Stimulated activated naive CD8-positive, alpha-beta T cell treated with anti-CD3 and anti-CD28 coated beads, Interleukin-15, Interleukin-2, amounts not matched to agents 100 ng/mL and 50 ng/mL, for 24 hours (primary cell): ENCODE measurements at regions not wholly inside any gene's neighbourhood (a gene's known extent, or its start where the extent isn't known, plus 50 kb on each side); places are given as distances from the start of the nearest gene placed in this dataset.

Experiments used
- H3K27ac Mint-ChIP-seq: one replicate; pipeline ENCODE4 v1.8.0; 2021; ENCODE audit warnings: mild to moderate bottlenecking, mixed read lengths
- H3K27me3 Mint-ChIP-seq: one replicate; pipeline ENCODE4 v1.8.0; 2021; ENCODE audit warnings: mixed read lengths
- H3K36me3 Mint-ChIP-seq: one replicate; pipeline ENCODE4 v1.8.0; 2021; ENCODE audit warnings: low read depth, mixed read lengths
- H3K4me1 Mint-ChIP-seq: one replicate; pipeline ENCODE4 v1.8.0; 2021; ENCODE audit warnings: low read depth, mixed read lengths
- H3K4me3 Mint-ChIP-seq: one replicate; pipeline ENCODE4 v1.8.0; 2021; ENCODE audit warnings: mild to moderate bottlenecking, mixed read lengths
- H3K9me3 Mint-ChIP-seq: one replicate; pipeline ENCODE4 v1.8.0; 2021; ENCODE audit warnings: mixed read lengths

DNA sequence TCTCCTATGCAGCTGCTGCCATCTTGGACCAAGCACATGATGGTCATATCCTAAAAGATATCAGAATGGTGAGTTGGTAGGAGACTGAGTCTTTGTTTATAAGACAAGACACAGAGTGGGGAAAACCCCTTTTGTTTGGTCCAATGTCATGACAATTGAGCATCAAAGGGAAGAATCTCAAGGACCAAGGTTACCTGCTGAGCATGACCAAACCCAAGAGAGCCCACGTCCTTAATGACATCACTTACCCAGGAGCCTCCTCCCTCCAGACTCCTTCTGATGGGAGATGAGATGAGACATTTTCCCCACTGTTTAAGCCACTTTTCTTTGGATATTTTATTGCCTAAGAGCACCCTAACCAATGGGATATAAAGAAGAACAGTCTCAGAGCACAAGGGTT, 478.1 kb downstream of the NPIPA7 start:
- Mint-ChIP-seq H3K27me3 (peaks cover 13% of the 10 kb centered on the region), H3K36me3 (no peaks in the 10 kb centered on the region), H3K4me3 (no peak overlapping the region), H3K4me1 (no peaks in the 10 kb centered on the region), H3K9me3 (no peaks in the 10 kb centered on the region), H3K27ac (no peak overlapping the region)

DNA sequence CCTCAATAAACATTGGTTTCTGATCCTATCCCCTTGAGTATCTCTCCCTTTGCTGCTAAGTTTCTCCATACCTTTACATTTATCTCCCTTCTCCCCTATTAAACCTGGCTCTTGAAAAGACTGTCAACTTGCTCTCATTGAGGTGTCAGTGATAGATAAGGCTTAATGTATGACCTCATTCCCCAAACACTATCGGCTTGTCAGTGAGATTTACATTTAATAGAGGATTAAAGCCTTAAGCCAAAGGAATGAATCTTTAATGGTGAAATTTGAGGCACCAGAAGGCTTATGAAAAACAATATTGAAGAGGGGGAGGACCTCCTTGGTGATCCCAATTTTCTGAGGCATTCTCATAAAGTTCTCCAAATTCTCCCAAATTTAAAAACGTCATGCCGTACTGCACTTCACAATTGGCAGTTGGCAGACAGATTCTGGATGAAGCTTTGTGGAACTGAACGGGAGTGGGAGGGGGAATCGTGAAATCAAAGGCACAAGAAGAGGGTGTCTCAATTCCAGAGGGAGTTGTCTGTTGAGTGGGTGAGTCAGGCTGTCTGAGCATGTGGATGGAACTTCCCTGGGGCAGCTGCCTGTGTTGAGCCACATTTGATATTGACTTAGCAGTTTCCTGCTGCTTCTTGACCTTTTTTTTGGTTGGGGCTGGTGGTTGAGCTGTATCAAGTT, 478.8 kb downstream of the NPIPA7 start:
- Mint-ChIP-seq H3K36me3 (no peaks in the 10 kb centered on the region), H3K27me3 (peaks cover 13% of the 10 kb centered on the region), H3K4me1 (no peaks in the 10 kb centered on the region), H3K27ac (no peak overlapping the region), H3K4me3 (no peak overlapping the region), H3K9me3 (no peaks in the 10 kb centered on the region)

DNA sequence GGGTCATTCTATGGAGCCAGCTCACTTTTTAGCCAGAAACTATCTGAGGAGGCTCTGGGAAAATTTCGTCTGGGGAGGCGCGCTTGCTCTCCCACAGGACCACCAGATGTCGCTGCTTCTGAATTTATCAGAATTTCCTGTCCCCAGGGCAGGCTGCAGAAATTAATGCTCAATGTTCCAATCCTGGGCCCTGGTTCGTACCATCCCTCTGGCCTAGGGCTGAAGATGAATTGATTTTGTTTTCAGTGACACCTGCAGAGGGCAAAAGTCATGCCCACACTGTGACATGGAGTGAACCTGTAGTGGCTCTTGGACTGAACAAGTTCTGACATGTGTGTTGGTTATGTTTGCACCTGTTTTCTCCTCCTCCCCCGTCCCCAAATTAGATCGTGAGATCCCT, 482.6 kb downstream of the NPIPA7 start:
- H3K36me3 Mint-ChIP-seq: no peaks in the 10 kb centered on the region
- no peaks in the 10 kb centered on the region for H3K9me3 Mint-ChIP-seq
- H3K27me3 Mint-ChIP-seq: peaks cover 6% of the 10 kb centered on the region
- H3K4me1 Mint-ChIP-seq: no peaks in the 10 kb centered on the region
- H3K4me3 Mint-ChIP-seq: no peak overlapping the region
- no peak overlapping the region for H3K27ac Mint-ChIP-seq

DNA sequence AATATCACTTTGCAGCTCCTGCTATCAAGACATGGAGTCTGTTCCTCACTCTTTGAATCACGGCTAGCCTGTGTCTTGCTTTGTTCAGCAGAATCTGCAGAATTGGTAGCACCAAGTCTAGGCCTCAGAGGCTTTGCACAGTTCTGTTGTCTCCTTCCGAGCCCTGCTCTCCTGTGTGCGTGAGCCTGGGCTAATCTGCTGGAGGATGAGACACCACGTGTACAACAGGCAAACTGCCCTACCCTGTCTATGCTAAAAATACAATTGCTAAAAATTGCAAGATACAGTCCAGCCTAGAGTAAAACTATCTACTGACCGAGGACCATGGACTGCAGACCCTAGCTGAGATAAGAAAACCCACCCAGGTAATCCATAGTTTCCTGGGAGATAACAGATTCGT, 484.7 kb downstream of the NPIPA7 start:
- H3K27ac Mint-ChIP-seq: no peak overlapping the region
- no peak overlapping the region for H3K4me3 Mint-ChIP-seq
- H3K9me3 Mint-ChIP-seq: no peaks in the 10 kb centered on the region
- H3K36me3 Mint-ChIP-seq: no peaks in the 10 kb centered on the region
- no peaks in the 10 kb centered on the region for H3K4me1 Mint-ChIP-seq
- no peaks in the 10 kb centered on the region for H3K27me3 Mint-ChIP-seq

DNA sequence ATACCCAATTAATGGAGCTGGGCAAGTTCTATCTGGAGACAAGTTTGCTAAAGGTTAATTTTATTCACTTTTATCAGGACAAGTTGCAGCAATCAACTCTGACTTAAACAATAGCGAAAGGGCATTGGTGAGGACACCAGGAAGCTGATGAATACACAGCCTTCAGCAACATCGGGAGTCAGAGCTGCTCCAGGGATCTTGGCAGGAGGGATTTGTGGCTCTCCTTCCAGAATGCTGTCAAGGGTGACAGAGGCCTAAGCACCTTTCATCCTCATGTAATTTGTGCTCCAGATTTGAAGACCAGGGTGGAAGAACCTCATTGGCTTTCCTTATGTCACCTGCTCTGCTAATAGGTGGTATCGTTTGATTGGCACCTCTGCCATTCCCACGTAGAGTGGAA, 485.6 kb downstream of the NPIPA7 start:
- no peaks in the 10 kb centered on the region for H3K36me3 Mint-ChIP-seq
- H3K27me3 Mint-ChIP-seq: no peaks in the 10 kb centered on the region
- no peaks in the 10 kb centered on the region for H3K9me3 Mint-ChIP-seq
- no peak overlapping the region for H3K27ac Mint-ChIP-seq
- H3K4me3 Mint-ChIP-seq: no peak overlapping the region
- no peaks in the 10 kb centered on the region for H3K4me1 Mint-ChIP-seq

DNA sequence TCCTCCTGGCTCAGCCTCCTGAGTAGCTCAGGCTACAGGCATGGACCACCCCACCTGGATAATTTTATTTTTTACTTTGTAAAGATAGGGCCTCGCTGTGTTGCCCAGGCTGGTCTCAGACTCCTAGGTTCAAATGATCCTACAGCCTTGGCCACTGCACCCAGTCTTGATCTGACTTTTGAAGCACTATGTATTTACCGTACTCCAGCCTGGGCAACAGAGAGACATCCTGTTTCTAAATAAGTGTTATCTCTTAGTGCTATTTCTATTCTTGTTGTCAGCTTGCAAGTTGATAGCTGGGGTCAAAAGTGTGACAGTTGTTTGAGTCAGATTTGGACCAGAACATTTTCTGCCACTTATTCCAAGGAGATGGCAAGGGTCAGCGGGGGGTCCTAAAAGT, 486.4 kb downstream of the NPIPA7 start:
- no peak overlapping the region for H3K27ac Mint-ChIP-seq
- peaks cover 6% of the 10 kb centered on the region for H3K27me3 Mint-ChIP-seq
- H3K9me3 Mint-ChIP-seq: no peaks in the 10 kb centered on the region
- H3K36me3 Mint-ChIP-seq: no peaks in the 10 kb centered on the region
- no peaks in the 10 kb centered on the region for H3K4me1 Mint-ChIP-seq
- H3K4me3 Mint-ChIP-seq: no peak overlapping the region

DNA sequence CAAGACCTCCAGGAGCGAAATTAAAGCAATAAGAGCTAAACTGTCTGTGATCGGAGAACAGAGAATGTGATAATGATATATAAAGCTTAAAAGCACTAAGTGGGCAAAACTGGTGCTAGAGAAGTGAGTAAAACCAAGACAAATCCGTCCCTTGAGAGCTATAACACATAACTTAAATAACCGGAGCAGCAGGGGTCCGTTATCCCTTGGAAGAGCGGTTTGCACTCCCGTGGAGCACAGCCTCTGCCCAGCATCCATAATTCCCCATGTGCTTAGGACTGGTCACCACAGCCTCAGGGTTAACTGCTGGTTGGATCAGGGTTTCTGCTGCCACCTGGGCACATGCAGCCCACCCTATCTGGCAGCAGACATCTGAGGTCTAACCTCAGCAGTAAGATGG, 489.0 kb downstream of the NPIPA7 start:
- no peak overlapping the region for H3K4me3 Mint-ChIP-seq
- H3K9me3 Mint-ChIP-seq: no peaks in the 10 kb centered on the region
- peaks cover 14% of the 10 kb centered on the region for H3K27me3 Mint-ChIP-seq
- H3K4me1 Mint-ChIP-seq: no peaks in the 10 kb centered on the region
- H3K27ac Mint-ChIP-seq: no peak overlapping the region
- no peaks in the 10 kb centered on the region for H3K36me3 Mint-ChIP-seq

DNA sequence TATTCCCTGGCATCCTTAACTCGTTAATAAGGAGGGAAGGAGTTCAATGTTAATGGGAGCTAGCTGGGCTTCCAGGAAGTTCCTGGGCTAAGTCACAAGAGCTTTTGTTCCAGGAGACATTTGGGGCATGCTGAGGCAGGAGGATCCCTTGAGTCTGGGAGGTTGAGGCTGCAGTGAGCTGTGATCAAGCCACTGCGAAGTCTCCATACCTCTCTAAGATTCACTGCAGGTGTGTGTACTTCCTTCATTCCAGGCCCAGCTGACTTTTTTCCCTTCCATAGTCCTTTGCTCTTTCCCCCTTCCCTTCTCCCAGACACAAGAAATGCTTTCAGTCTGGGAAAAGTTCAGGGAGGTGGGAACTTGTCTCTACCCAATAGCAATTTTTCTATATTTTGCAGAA, 489.8 kb downstream of the NPIPA7 start:
- Mint-ChIP-seq H3K27me3 (peaks cover 14% of the 10 kb centered on the region), H3K4me1 (no peaks in the 10 kb centered on the region), H3K4me3 (no peak overlapping the region), H3K36me3 (no peaks in the 10 kb centered on the region), H3K9me3 (no peaks in the 10 kb centered on the region), H3K27ac (no peak overlapping the region)

DNA sequence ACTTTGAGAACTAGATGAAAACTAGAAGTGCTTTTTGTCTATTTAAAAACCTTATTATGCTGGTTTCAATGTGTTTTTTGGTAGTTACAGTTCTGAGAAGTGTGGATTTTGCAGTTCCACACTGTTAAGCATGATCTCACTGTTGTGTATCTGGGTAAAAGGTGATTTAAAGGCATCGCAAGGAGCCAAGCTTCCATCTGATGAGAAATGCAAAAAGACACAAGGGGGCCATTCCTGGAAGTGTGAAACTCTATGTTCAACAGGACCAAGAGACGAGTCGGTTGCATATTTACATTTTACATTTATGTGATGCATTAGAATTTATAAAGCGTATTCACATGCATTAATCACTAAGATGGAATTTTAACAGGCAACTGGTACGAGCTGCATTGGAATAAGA, 490.8 kb downstream of the NPIPA7 start:
- no peak overlapping the region for H3K27ac Mint-ChIP-seq
- H3K27me3 Mint-ChIP-seq: peaks cover 20% of the 10 kb centered on the region
- H3K9me3 Mint-ChIP-seq: no peaks in the 10 kb centered on the region
- H3K4me3 Mint-ChIP-seq: no peak overlapping the region
- H3K4me1 Mint-ChIP-seq: no peaks in the 10 kb centered on the region
- no peaks in the 10 kb centered on the region for H3K36me3 Mint-ChIP-seq

DNA sequence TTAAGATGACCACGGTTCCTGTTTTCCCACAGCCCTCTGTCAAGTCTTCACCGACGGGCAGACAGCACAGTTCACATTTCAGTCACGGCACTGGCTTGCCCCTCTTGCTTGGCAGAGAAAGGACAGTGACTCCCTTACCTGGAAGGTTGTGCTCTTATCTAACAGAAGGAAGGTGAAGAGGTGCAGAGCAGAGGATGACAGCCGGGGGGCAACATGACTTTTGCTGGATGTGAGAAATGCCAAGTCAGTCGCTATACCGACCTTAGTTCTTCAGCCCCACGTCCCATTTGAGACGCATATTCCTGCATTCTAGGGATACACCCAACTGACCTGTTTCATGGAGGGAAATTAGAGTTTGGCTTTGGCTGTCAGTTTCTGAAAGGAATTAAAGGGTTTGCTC, 492.3 kb downstream of the NPIPA7 start:
- Mint-ChIP-seq H3K9me3 (no peaks in the 10 kb centered on the region), H3K27me3 (peaks cover 20% of the 10 kb centered on the region), H3K27ac (no peak overlapping the region), H3K4me3 (no peak overlapping the region), H3K36me3 (no peaks in the 10 kb centered on the region), H3K4me1 (no peaks in the 10 kb centered on the region)

DNA sequence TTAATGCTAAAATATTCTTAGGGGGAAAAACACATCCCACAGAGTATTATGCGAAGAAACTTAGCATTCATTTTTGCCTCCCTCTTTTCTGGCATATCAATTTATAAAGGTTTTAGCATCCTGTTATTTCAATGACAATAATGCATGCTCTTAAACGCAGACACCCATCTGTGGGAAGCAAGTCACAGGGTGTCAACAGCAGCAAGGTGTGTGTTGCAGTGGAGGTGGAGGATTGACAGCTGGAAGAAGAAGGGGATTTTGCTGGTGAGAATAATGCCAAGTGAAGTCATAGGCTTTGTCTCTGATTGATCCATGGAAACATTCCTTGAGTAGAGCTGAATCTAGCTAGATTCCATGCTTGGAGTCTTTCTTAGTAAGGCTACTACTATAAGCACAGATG, 498.1 kb downstream of the NPIPA7 start:
- peaks cover 21% of the 10 kb centered on the region for H3K27me3 Mint-ChIP-seq
- no peaks in the 10 kb centered on the region for H3K9me3 Mint-ChIP-seq
- no peak overlapping the region for H3K27ac Mint-ChIP-seq
- H3K36me3 Mint-ChIP-seq: no peaks in the 10 kb centered on the region
- H3K4me3 Mint-ChIP-seq: no peak overlapping the region
- no peaks in the 10 kb centered on the region for H3K4me1 Mint-ChIP-seq

DNA sequence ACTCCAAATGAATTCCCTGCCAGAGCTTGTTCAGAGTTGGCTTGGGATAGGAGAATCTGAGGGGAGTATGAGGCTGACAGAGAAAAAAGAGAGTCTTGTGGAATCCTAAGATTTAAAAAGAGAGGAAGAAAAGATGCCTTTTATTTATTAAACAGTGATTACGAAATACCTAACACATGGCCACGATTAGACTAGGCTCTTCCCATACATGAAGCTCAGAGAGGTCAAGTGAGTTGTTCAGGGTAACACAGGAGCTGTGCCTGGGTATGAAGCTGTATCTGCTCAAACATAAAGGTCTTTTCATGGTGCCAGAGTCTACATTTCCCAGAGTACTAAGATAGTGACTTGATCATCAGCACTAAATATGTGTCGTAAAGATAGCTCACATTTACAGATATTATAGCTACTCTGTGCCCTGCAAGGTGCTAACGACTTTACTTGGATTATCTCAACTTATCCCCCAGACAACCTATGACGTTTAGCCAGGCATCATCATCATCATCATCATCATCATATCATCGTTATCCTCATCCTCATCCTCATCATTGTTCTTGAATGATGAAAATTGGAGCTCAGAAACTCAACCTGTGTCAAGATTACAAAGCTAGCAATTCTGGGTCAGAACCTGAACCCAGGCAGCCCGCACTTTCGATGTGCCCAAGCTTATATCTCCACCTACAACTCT, 500.8 kb downstream of the NPIPA7 start:
- no peaks in the 10 kb centered on the region for H3K4me1 Mint-ChIP-seq
- H3K4me3 Mint-ChIP-seq: no peak overlapping the region
- H3K36me3 Mint-ChIP-seq: no peaks in the 10 kb centered on the region
- peaks cover 15% of the 10 kb centered on the region for H3K27me3 Mint-ChIP-seq
- no peaks in the 10 kb centered on the region for H3K9me3 Mint-ChIP-seq
- H3K27ac Mint-ChIP-seq: no peak overlapping the region

DNA sequence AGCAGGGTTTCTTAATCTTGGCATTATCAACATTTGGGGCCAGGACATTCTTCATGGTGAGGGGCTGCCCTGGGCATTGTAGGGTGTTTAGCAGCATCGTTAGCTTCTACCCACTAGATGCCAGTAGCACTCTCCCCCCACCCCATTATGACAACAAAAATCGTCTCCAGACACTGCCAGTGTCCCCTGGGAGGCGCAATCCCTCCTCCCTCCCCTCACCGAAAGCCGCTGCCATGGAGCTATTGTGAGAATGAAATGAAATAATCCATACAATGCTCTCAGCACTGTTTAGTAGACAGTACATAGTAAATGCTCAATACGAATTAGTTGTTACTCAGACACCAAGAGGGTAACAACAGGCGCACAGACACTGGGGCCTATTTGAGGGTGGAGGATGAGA, 502.9 kb downstream of the NPIPA7 start:
- Mint-ChIP-seq H3K36me3 (no peaks in the 10 kb centered on the region), H3K27me3 (peaks cover 15% of the 10 kb centered on the region), H3K4me3 (no peak overlapping the region), H3K27ac (no peak overlapping the region), H3K9me3 (no peaks in the 10 kb centered on the region), H3K4me1 (no peaks in the 10 kb centered on the region)

DNA sequence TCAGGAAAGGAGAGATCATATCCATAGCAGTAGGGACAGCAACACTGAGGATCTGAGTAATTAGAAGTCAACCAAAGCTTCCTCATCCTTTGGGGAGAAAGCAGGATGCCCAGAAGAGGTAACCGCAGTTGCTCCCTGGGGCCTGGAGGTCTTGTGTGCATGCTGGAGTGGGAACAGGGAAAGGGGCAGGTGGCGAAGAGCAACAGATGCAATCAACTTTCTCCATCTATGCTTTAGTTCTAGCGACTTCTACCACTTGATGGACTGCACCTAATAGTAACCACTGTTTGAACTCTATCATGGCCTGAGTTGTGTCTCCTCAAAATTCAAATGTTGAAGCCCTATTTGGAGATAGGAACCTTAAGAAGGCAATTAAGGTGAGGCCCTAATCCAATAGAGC, 503.8 kb downstream of the NPIPA7 start:
- no peaks in the 10 kb centered on the region for H3K9me3 Mint-ChIP-seq
- no peak overlapping the region for H3K27ac Mint-ChIP-seq
- no peaks in the 10 kb centered on the region for H3K36me3 Mint-ChIP-seq
- H3K4me1 Mint-ChIP-seq: no peaks in the 10 kb centered on the region
- peaks cover 12% of the 10 kb centered on the region for H3K27me3 Mint-ChIP-seq
- H3K4me3 Mint-ChIP-seq: no peak overlapping the region

DNA sequence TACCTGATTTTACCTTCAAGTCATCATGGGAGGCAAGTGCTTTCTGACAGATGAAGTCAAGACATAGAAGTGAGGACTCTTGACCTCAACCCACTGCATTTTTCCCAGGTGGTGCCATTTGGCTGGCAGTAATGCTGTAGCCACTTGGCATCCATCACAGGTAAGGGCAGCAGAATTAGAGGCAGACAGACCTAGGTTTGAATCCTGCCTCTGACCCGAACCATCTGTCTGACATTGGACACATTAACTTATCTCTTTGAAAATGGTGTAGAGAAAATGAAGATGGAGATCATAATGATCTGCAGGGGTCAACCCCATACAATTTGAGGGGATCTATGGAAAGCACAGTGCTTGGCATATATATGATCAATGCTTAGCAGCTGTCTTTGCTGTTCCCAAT, 505.5 kb downstream of the NPIPA7 start:
- Mint-ChIP-seq H3K27me3 (peaks cover 6% of the 10 kb centered on the region), H3K4me1 (no peaks in the 10 kb centered on the region), H3K36me3 (no peaks in the 10 kb centered on the region), H3K4me3 (no peak overlapping the region), H3K27ac (no peak overlapping the region), H3K9me3 (no peaks in the 10 kb centered on the region)

DNA sequence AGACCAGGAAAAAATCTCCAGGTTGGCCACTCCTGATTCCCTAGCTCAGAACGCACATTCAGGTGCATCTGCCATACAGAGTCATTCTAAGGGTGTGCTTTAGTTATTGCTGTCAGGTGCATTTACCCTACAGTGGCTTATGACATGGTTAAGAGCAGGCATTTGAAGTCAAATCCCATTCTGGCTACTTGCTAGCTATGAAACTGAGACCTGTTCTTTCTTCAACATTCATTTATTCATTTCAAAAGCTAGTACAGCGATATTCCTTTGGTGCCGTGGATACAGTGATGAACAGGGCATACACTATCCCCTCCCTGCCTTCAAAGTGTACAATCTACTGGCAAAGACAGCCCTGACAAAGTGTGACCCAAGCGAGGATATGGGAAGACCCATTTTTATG, 508.3 kb downstream of the NPIPA7 start:
- Mint-ChIP-seq H3K27ac (no peak overlapping the region), H3K9me3 (no peaks in the 10 kb centered on the region), H3K4me3 (no peak overlapping the region), H3K27me3 (no peaks in the 10 kb centered on the region), H3K4me1 (no peaks in the 10 kb centered on the region), H3K36me3 (no peaks in the 10 kb centered on the region)
